Activated CD4-positive, alpha-beta T cell treated with anti-CD3 and anti-CD28 coated beads for 36 hours (primary cell): ENCODE measurements at regions not wholly inside any gene's neighbourhood (a gene's known extent, or its start where the extent isn't known, plus 50 kb on each side); places are given as distances from the start of the nearest gene placed in this dataset.

Source experiments
- ATAC-seq: fragments of 200-7000 bp; cut with Tn5 transposase; one replicate; pipeline ENCODE4 v1.10.0; 2021; ENCODE audit warnings: mild to moderate bottlenecking, moderate library complexity
- CTCF ChIA-PET: fragments of 350-600 bp; sonication (Branson Sonifier 250); formaldehyde crosslinking; loops from one replicate; lab custom pipeline; 2021; ENCODE audit warnings: antibody characterized with exemption; lab: Charles Lee
- POLR2A ChIA-PET: fragments of 350-600 bp; sonication (Branson Sonifier 250); formaldehyde crosslinking; loops from one replicate; lab custom pipeline; 2021; ENCODE audit warnings: antibody characterized with exemption, inconsistent platforms; lab: Charles Lee
- DNase-seq: peaks from one replicate; pipeline ENCODE4 v3.0.0-alpha.2; 2020
- H3K27ac Mint-ChIP-seq: one replicate; pipeline ENCODE4 v1.8.0; 2021; ENCODE audit warnings: mixed read lengths
- H3K27me3 Mint-ChIP-seq: one replicate; pipeline ENCODE4 v1.8.0; 2021; ENCODE audit warnings: mixed read lengths
- H3K36me3 Mint-ChIP-seq: one replicate; pipeline ENCODE4 v1.8.0; 2021; ENCODE audit warnings: low read depth, mixed read lengths
- H3K4me1 Mint-ChIP-seq: one replicate; pipeline ENCODE4 v1.8.0; 2021; ENCODE audit warnings: mixed read lengths
- H3K4me3 Mint-ChIP-seq: one replicate; pipeline ENCODE4 v1.8.0; 2021; ENCODE audit warnings: mild to moderate bottlenecking, moderate library complexity, mixed read lengths
- H3K9me3 Mint-ChIP-seq: one replicate; pipeline ENCODE4 v1.8.0; 2021; ENCODE audit warnings: low read depth, mixed read lengths
- intact Hi-C, 2 experiments: fragments of 100-400 bp; cut with DNase I in 1 of 2; cut with micrococcal nuclease in 1 of 2; formaldehyde crosslinking; loops; one replicate each; pipeline versions ENCODE4 v1.14.2 to v1.15.1; 2022 to 2024; cut with DNase I, micrococcal nuclease

GRCh38 chrX:8914681-8915080 lies 113.5 kb upstream of the FAM9A start:
- H3K4me3 Mint-ChIP-seq = no peak overlapping the region
- DNase-seq = no peak
- no peaks in the 10 kb centered on the region for H3K36me3 Mint-ChIP-seq
- no peaks in the 10 kb centered on the region for H3K4me1 Mint-ChIP-seq
- intact Hi-C loops = no loop called here
- no peak overlapping the region for H3K27ac Mint-ChIP-seq
- no peak for ATAC-seq
- ChIA-PET CTCF (no interaction called here), POLR2A (no interaction called here)
- no peaks in the 10 kb centered on the region for H3K9me3 Mint-ChIP-seq
- no peaks in the 10 kb centered on the region for H3K27me3 Mint-ChIP-seq

- no peaks in the 10 kb centered on the region for H3K36me3 Mint-ChIP-seq
- POLR2A ChIA-PET = no interaction called here
- DNase-seq (no peak), ATAC-seq (no peak)
- CTCF ChIA-PET = no interaction called here
- H3K4me3 Mint-ChIP-seq = no peak overlapping the region
- H3K9me3 Mint-ChIP-seq = no peaks in the 10 kb centered on the region
- H3K27ac Mint-ChIP-seq = no peak overlapping the region
- H3K4me1 Mint-ChIP-seq = no peaks in the 10 kb centered on the region
- intact Hi-C loops = no loop called here
- peaks cover 2% of the 10 kb centered on the region for H3K27me3 Mint-ChIP-seq
These were observed 112.6 kb upstream of the FAM9A start for GRCh38 chrX:8913655-8914409.

- H3K9me3 Mint-ChIP-seq = no peaks in the 10 kb centered on the region
- ChIA-PET POLR2A (interaction anchor here (0.7 kb wide), 1 partner anchor 128 kb away, joined by 4 read pairs; no protein-coding TSS in a partner anchor), CTCF (no interaction called here)
- H3K27me3 Mint-ChIP-seq = peaks cover 9% of the 10 kb centered on the region
- no peaks in the 10 kb centered on the region for H3K4me1 Mint-ChIP-seq
- no peaks in the 10 kb centered on the region for H3K36me3 Mint-ChIP-seq
- no peak for ATAC-seq
- H3K27ac Mint-ChIP-seq = no peak overlapping the region
- H3K4me3 Mint-ChIP-seq = no peak overlapping the region
- DNase-seq = no peak
- intact Hi-C loops = no loop called here
These were observed 106.5 kb upstream of the FAM9A start for GRCh38 chrX:8907688-8908087.

DNA sequence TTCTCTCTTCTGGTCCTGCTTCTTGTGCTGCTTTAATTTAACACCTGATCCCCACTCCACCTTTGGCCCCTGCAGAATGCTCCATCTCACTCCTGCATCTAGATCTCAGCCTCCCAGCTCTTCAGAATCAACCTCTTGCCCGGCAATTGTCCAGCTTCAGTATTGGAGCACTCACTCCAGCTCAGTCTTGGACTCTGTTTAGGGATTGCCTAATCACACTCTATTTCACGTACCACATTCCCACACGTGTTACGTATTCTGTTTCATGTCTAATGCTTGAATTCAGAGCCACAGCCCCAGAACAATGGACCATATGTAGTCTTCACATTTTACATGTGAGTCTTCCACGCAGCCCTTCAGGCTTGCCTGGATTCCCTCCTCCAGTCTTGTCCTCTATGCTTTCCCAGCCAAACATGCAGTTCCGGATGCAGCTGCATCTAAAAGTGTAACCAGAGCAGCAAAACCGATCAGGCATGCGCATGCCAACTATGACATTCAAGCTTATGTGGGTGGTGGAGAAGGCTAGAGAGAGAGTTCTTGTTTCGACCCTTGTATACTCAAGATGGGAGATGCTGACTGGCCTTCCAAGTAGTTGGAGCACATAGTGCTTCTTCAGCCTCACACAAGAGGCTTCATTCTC lies 105.2 kb upstream of the FAM9A start:
- CTCF ChIA-PET = no interaction called here
- Mint-ChIP-seq H3K27ac (no peak overlapping the region), H3K4me3 (no peak overlapping the region), H3K4me1 (no peaks in the 10 kb centered on the region), H3K9me3 (no peaks in the 10 kb centered on the region), H3K27me3 (peaks cover 12% of the 10 kb centered on the region), H3K36me3 (no peaks in the 10 kb centered on the region)
- DNase-seq = no peak
- POLR2A ChIA-PET = no interaction called here
- intact Hi-C loops = no loop called here
- ATAC-seq = no peak

GRCh38 chrX:8897259-8897658 lies 96.1 kb upstream of the FAM9A start:
- CTCF ChIA-PET = no interaction called here
- Mint-ChIP-seq H3K4me1 (no peaks in the 10 kb centered on the region), H3K9me3 (no peaks in the 10 kb centered on the region), H3K27me3 (peaks cover 12% of the 10 kb centered on the region), H3K27ac (no peak overlapping the region), H3K4me3 (no peak overlapping the region), H3K36me3 (no peaks in the 10 kb centered on the region)
- intact Hi-C loops = no loop called here
- POLR2A ChIA-PET = no interaction called here
- ATAC-seq (no peak), DNase-seq (no peak)

- CTCF ChIA-PET = no interaction called here
- Mint-ChIP-seq H3K9me3 (no peaks in the 10 kb centered on the region), H3K4me1 (no peaks in the 10 kb centered on the region), H3K4me3 (no peak overlapping the region), H3K27ac (no peak overlapping the region), H3K36me3 (no peaks in the 10 kb centered on the region), H3K27me3 (peaks cover 7% of the 10 kb centered on the region)
- intact Hi-C loops = no loop called here
- POLR2A ChIA-PET = no interaction called here
- ATAC-seq = no peak
- DNase-seq = no peak
These were observed 89.6 kb upstream of the FAM9A start for GRCh38 chrX:8890794-8891193.

DNA sequence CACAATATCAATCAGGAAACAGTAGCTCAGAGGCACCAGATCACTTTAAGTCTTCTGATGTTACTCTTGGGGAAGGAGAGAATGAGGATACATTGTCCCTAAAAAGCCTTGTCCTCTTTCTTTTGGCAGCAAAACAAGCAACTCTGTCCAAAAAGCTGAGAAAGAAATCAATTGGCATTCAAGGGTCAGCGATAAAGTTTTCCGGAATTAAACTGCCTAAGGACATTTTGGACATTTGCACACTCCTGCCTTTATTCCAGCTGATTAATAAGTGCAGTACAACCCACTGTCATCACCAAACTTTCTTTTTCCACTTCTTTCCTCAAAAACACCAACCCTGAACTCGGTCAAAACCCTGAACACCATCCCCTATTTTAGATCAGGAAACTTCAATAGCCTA lies 85.8 kb upstream of the FAM9A start:
- peaks cover 3% of the 10 kb centered on the region for H3K27me3 Mint-ChIP-seq
- DNase-seq (no peak), ATAC-seq (no peak)
- CTCF ChIA-PET = interaction anchor here (1.9 kb wide), 1 partner anchor 8 kb away, joined by 11 read pairs; no protein-coding TSS in a partner anchor
- H3K4me3 Mint-ChIP-seq = no peak overlapping the region
- H3K4me1 Mint-ChIP-seq = no peaks in the 10 kb centered on the region
- POLR2A ChIA-PET = no interaction called here
- no peak overlapping the region for H3K27ac Mint-ChIP-seq
- H3K9me3 Mint-ChIP-seq = no peaks in the 10 kb centered on the region
- no peaks in the 10 kb centered on the region for H3K36me3 Mint-ChIP-seq
- intact Hi-C loops = no loop called here

DNA sequence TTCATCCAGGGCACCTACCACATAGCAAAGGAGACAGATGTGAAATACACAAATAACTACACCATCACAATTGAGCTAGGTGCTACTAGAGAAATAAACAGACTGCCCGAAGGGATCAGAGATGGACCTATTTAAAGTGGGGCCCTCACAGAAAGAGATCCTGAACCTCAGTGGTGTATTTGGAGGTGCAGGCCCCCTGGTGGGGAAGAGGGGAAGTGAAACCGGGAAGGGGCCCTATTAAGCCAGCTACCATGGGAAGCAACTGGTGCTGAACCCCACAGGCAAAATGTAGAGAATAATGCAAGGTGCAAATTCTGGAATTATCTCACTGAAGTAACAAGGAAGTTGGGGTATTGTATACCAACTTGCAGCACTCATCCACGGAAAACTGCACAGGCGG lies 78.6 kb upstream of the FAM9A start:
- intact Hi-C loops = no loop called here

GRCh38 chrX:8873956-8874355 lies 72.8 kb upstream of the FAM9A start:
- intact Hi-C loops = no loop called here
- ATAC-seq (no peak), DNase-seq (no peak)
- no peak overlapping the region for H3K4me3 Mint-ChIP-seq
- no peaks in the 10 kb centered on the region for H3K36me3 Mint-ChIP-seq
- H3K9me3 Mint-ChIP-seq = no peaks in the 10 kb centered on the region
- no peaks in the 10 kb centered on the region for H3K27me3 Mint-ChIP-seq
- ChIA-PET POLR2A (no interaction called here), CTCF (no interaction called here)
- H3K27ac Mint-ChIP-seq = no peak overlapping the region
- H3K4me1 Mint-ChIP-seq = no peaks in the 10 kb centered on the region

More for the DNA sequence above, 78.6 kb upstream of the FAM9A start:
- peak; percentile 43 for DNase-seq
- no peaks in the 10 kb centered on the region for H3K9me3 Mint-ChIP-seq
- H3K4me1 Mint-ChIP-seq = no peaks in the 10 kb centered on the region
- H3K27ac Mint-ChIP-seq = no peak overlapping the region
- H3K27me3 Mint-ChIP-seq = no peaks in the 10 kb centered on the region
- no peak for ATAC-seq
- H3K36me3 Mint-ChIP-seq = no peaks in the 10 kb centered on the region
- POLR2A ChIA-PET = no interaction called here
- H3K4me3 Mint-ChIP-seq = no peak overlapping the region
- CTCF ChIA-PET = interaction anchor here (0.6 to 2.7 kb wide), 4 partner anchors 8 to 555 kb away, joined by 3 to 11 read pairs (median 4); no protein-coding TSS in a partner anchor

DNA sequence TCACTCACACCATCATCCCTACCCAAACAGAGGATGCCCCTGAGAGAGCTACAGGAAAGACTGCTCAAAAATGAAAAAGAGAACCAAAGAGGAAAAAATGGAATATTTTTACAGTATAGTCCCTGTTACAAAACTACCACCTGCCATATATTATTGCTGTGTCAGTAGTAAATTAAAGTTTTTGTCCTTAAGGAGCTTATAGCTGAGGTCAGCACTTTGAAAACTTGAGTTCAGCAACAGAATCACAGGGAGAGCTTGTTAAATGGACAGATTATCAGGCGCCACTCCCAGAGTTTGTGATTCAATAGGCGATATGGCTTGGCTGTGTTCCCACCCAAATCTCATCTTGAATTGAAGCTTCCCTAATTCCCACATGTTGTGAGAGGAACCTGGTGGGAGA lies 71.9 kb upstream of the FAM9A start:
- ATAC-seq (no peak), DNase-seq (no peak)
- Mint-ChIP-seq H3K27me3 (peaks cover 3% of the 10 kb centered on the region), H3K9me3 (no peaks in the 10 kb centered on the region), H3K36me3 (no peaks in the 10 kb centered on the region), H3K4me3 (no peak overlapping the region), H3K27ac (no peak overlapping the region), H3K4me1 (no peaks in the 10 kb centered on the region)
- ChIA-PET POLR2A (no interaction called here), CTCF (no interaction called here)
- intact Hi-C loops = no loop called here

DNA sequence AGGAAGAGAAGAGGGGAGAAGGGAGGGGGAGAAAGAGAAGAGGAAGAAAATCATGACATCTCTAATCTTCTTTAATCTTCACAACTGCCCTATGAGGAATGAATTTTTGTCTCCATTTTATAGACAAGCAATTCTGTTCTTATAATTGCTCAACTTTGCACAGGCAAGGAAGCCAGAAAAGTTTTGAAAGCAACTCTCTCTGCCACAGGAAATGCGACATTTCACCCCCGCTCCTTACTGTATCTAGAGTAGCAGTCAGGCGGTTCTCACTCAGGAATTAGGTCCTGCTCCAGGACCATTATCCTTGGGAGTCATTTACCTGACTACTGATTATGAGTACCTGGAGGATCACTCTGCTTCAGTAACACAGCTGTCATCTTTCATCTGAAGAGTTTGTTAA lies 69.2 kb upstream of the FAM9A start:
- Mint-ChIP-seq H3K4me1 (no peaks in the 10 kb centered on the region), H3K4me3 (no peak overlapping the region), H3K9me3 (no peaks in the 10 kb centered on the region), H3K36me3 (no peaks in the 10 kb centered on the region), H3K27me3 (peaks cover 3% of the 10 kb centered on the region), H3K27ac (no peak overlapping the region)
- ChIA-PET CTCF (no interaction called here), POLR2A (no interaction called here)
- intact Hi-C loops = no loop called here
- DNase-seq (no peak), ATAC-seq (no peak)

GRCh38 chrX:8869812-8870211 lies 68.6 kb upstream of the FAM9A start:
- POLR2A ChIA-PET = no interaction called here
- intact Hi-C loops = no loop called here
- ATAC-seq (no peak), DNase-seq (no peak)
- no peaks in the 10 kb centered on the region for H3K9me3 Mint-ChIP-seq
- no peak overlapping the region for H3K4me3 Mint-ChIP-seq
- H3K4me1 Mint-ChIP-seq = no peaks in the 10 kb centered on the region
- CTCF ChIA-PET = no interaction called here
- peaks cover 3% of the 10 kb centered on the region for H3K27me3 Mint-ChIP-seq
- H3K36me3 Mint-ChIP-seq = no peaks in the 10 kb centered on the region
- no peak overlapping the region for H3K27ac Mint-ChIP-seq
